ENCODE measurements at regions not wholly inside any gene's neighbourhood (a gene's known extent, or its start where the extent isn't known, plus 50 kb on each side); places are given as distances from the start of the nearest gene placed in this dataset.

DNA sequence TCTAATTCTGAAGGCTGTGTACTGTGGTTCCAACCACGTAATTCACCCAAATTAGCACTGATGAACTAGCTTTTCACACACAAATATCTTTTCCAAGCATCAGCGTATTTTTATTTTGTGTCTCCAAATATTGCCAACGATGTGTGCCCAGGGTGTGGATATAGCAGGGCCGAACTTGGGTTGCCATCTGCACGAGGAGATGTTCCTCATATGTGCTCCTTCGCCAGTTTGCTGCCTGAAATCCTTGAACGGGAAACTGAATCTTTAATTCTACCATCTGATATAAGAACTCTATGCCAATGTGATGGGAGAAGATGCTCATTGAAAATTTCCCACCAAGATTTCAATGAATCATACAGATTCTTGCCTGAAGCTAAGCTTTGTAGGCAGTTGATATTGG lies 121.5 kb upstream of the ZNF438 start:
- Histone ChIP-seq H3K9ac (ENCODE audit: low read length) (no peak overlapping the region), H3K9me3 (ENCODE audit: control insufficient read depth in 1 of 2, insufficient read depth in 1 of 2, low read depth in 1 of 2, low read length in 2 of 2) (no peaks in the 10 kb centered on the region), H2AFZ (ENCODE audit: low read depth, low read length, poor library complexity, severe bottlenecking) (no peak overlapping the region), H3K79me2 (ENCODE audit: insufficient read depth, low read length) (no peaks in the 10 kb centered on the region), H4K20me1 (ENCODE audit: insufficient read depth) (no peaks in the 10 kb centered on the region), H3K4me1 (ENCODE audit: control insufficient read depth in 1 of 2, insufficient read depth in 2 of 2, low read length in 2 of 2) (peaks cover 0 to 5% of the 10 kb centered on the region in 2 experiments; a peak in 2 of 4 replicates), H3K36me3 (ENCODE audit: control insufficient read depth in 1 of 2, insufficient read depth in 2 of 2, low read length in 2 of 2) (no peaks in the 10 kb centered on the region), H3K4me2 (ENCODE audit: low read length) (no peak overlapping the region), H3K27ac (ENCODE audit: low read depth, low read length) (no peak overlapping the region), H3K9me2 (ENCODE audit: insufficient read depth) (no peaks in the 10 kb centered on the region), H3K27me3 (ENCODE audit: insufficient read depth, low read length) (no peaks in the 10 kb centered on the region), H3K4me3 (replicated peaks in 1 of 2; ENCODE audit: low read depth in 1 of 2, low read length in 2 of 2) (no peak overlapping the region)
- ChIA-PET RAD21 (ENCODE audit: low non-redundant PET in 1 of 2, low total read pairs in 2 of 2, uncharacterized antibody in 2 of 2, unreplicated experiment in 2 of 2) (no interaction called here), CTCF (no interaction called here), POLR2A (no interaction called here)
- ATAC-seq (no peak), DNase-seq (ENCODE audit: low read depth, low spot score) (no peak)
- intact Hi-C loops (cut with micrococcal nuclease) = no loop called here
- no TSS peak for BruUV-seq (replicated peaks)
- no peak for TF ChIP-seq RAD21 (IDR thresholded peaks at IDR 0.05; ENCODE audit: low read depth)
- TF ChIP-seq, protein P1, sequence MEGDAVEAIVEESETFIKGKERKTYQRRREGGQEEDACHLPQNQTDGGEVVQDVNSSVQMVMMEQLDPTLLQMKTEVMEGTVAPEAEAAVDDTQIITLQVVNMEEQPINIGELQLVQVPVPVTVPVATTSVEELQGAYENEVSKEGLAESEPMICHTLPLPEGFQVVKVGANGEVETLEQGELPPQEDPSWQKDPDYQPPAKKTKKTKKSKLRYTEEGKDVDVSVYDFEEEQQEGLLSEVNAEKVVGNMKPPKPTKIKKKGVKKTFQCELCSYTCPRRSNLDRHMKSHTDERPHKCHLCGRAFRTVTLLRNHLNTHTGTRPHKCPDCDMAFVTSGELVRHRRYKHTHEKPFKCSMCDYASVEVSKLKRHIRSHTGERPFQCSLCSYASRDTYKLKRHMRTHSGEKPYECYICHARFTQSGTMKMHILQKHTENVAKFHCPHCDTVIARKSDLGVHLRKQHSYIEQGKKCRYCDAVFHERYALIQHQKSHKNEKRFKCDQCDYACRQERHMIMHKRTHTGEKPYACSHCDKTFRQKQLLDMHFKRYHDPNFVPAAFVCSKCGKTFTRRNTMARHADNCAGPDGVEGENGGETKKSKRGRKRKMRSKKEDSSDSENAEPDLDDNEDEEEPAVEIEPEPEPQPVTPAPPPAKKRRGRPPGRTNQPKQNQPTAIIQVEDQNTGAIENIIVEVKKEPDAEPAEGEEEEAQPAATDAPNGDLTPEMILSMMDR (IDR thresholded peaks at IDR 0.05 in 2 of 3, conservative IDR thresholded peaks at IDR 0.05 in 1 of 3; ENCODE audit: borderline replicate concordance in 1 of 3, insufficient read depth in 1 of 3, low read depth in 2 of 3, low read length in 2 of 3) = no peak
- TF ChIP-seq YY1 (IDR thresholded peaks at IDR 0.05; ENCODE audit: extremely low read depth, insufficient replicate concordance, low read depth, low read length) = no peak
- no peak for TF ChIP-seq EGR1 (IDR thresholded peaks at IDR 0.05; ENCODE audit: low read depth)
- no peak for TF ChIP-seq EZH2 (IDR thresholded peaks at IDR 0.05)
- TF ChIP-seq ZBTB33 (IDR thresholded peaks at IDR 0.05; ENCODE audit: extremely low read depth, insufficient replicate concordance, low read length) = no peak
- no peak for TF ChIP-seq POLR2AphosphoS5 (IDR thresholded peaks at IDR 0.05; ENCODE audit: low read depth, low read length)
- no peak for TF ChIP-seq EZH2phosphoT487 (IDR thresholded peaks at IDR 0.05; ENCODE audit: borderline replicate concordance)
- TF ChIP-seq SP1 (IDR thresholded peaks at IDR 0.05; ENCODE audit: low read depth) = no peak
- no peak for TF ChIP-seq SRF (IDR thresholded peaks at IDR 0.05; ENCODE audit: low read depth)
- TF ChIP-seq POLR2A (IDR thresholded peaks at IDR 0.05; ENCODE audit: borderline replicate concordance, extremely low read depth, insufficient read depth, insufficient read length) = no peak
- TF ChIP-seq CEBPB (IDR thresholded peaks at IDR 0.05; ENCODE audit: low read depth) = no peak
- TF ChIP-seq, protein P2, sequence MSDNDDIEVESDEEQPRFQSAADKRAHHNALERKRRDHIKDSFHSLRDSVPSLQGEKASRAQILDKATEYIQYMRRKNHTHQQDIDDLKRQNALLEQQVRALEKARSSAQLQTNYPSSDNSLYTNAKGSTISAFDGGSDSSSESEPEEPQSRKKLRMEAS (IDR thresholded peaks at IDR 0.05) = no peak
- TF ChIP-seq ZNF274 (IDR thresholded peaks at IDR 0.05; ENCODE audit: low read depth, low read length) = no peak
- no peak for TF ChIP-seq ZFX (IDR thresholded peaks at IDR 0.05)
- TF ChIP-seq CBX3 (IDR thresholded peaks at IDR 0.05; ENCODE audit: low read depth) = no peak
